ENCODE measurements at regions not wholly inside any gene's neighbourhood (a gene's known extent, or its start where the extent isn't known, plus 50 kb on each side); places are given as distances from the start of the nearest gene placed in this dataset.

- TF ChIP-seq CTCF (IDR thresholded peaks at IDR 0.05), result no peak
- no peak for TF ChIP-seq HOXA7 (CRISPR knock-in tag; IDR thresholded peaks at IDR 0.05)
- no peak for TF ChIP-seq FOSL2 (IDR thresholded peaks at IDR 0.05)
- TF ChIP-seq FOSL2 (CRISPR knock-in tag; IDR thresholded peaks at IDR 0.05), result no peak
- TF ChIP-seq NR3C1 (IDR thresholded peaks at IDR 0.05), result no peak
These were observed 144.9 kb downstream of the FOXG1 start (continued) for GRCh38 chr14:28911521-28911920.

GRCh38 chr14:28913056-28913455 is 146.5 kb downstream of the FOXG1 start:
- 3% methylated on average over 1 of the region's 1 CpG for WGBS (ENCODE audit: missing lambda C conversion rate)
- H3K4me2 ChIP-seq, result no peak overlapping the region
- POLR2A ChIA-PET, result no interaction called here
- H3K9me3 ChIP-seq, result no peaks in the 10 kb centered on the region
- DNase-seq (ENCODE audit: low read depth in 1 of 2, low spot score in 1 of 2) (no peak), FAIRE-seq (no peak), ATAC-seq (no peak)
- TF ChIP-seq POLR2A (IDR thresholded peaks at IDR 0.05; ENCODE audit: low read length) (no peak), REST (IDR thresholded peaks at IDR 0.05) (no peak)
- no peaks in the 10 kb centered on the region for H3K4me1 ChIP-seq
- H3K4me3 ChIP-seq, result no peak overlapping the region
- H3K27ac ChIP-seq, result no peak overlapping the region
- CTCF ChIA-PET, result no interaction called here

- H3K4me2 ChIP-seq, result no peak overlapping the region
- no peaks in the 10 kb centered on the region for H3K4me1 ChIP-seq
- FAIRE-seq (peak; percentile 7), DNase-seq (ENCODE audit: low read depth in 1 of 2, low spot score in 1 of 2) (no peak), ATAC-seq (no peak)
- no peak overlapping the region for H3K27ac ChIP-seq
- CTCF ChIA-PET, result no interaction called here
- no peak overlapping the region for H3K4me3 ChIP-seq
- POLR2A ChIA-PET, result no interaction called here
- 2% methylated on average over 1 of the region's 1 CpG for WGBS (ENCODE audit: missing lambda C conversion rate)
- no peaks in the 10 kb centered on the region for H3K9me3 ChIP-seq
- no peak for TF ChIP-seq REST (IDR thresholded peaks at IDR 0.05)
- no peak for TF ChIP-seq CHD4 (IDR thresholded peaks at IDR 0.05; ENCODE audit: borderline replicate concordance)
- no peak for TF ChIP-seq SMC3 (IDR thresholded peaks at IDR 0.05)
- TF ChIP-seq RFX5 (IDR thresholded peaks at IDR 0.05), result no peak
- no peak for TF ChIP-seq CHD2 (IDR thresholded peaks at IDR 0.05; ENCODE audit: low read length, partially characterized antibody)
- no peak for TF ChIP-seq HEYL (CRISPR knock-in tag; IDR thresholded peaks at IDR 0.05)
- TF ChIP-seq ZSCAN20 (CRISPR knock-in tag; IDR thresholded peaks at IDR 0.05), result no peak
- no peak for TF ChIP-seq HES2 (IDR thresholded peaks at IDR 0.05)
- no peak for TF ChIP-seq FOSL2 (IDR thresholded peaks at IDR 0.05)
- no peak for TF ChIP-seq FOSL2 (CRISPR knock-in tag; IDR thresholded peaks at IDR 0.05)
- TF ChIP-seq RNF2 (IDR thresholded peaks at IDR 0.05; ENCODE audit: borderline replicate concordance, low read depth), result no peak
- TF ChIP-seq GATA3 (IDR thresholded peaks at IDR 0.05; ENCODE audit: borderline replicate concordance), result no peak
- TF ChIP-seq POLR2A (IDR thresholded peaks at IDR 0.05; ENCODE audit: low read length), result no peak
- no peak for TF ChIP-seq CBX8 (IDR thresholded peaks at IDR 0.05)
- TF ChIP-seq RAD21 (conservative IDR thresholded peaks at IDR 0.05 in 1 of 2, IDR thresholded peaks at IDR 0.05 in 1 of 2), result no peak
- TF ChIP-seq PBX3 (IDR thresholded peaks at IDR 0.05), result no peak
- no peak for TF ChIP-seq ELK1 (IDR thresholded peaks at IDR 0.05; ENCODE audit: low read depth, low read length)
- TF ChIP-seq SREBF2 (IDR thresholded peaks at IDR 0.05), result no peak
- TF ChIP-seq EHMT2 (IDR thresholded peaks at IDR 0.05; ENCODE audit: low read depth), result no peak
These were observed 159.5 kb downstream of the FOXG1 start for GRCh38 chr14:28926122-28926521.

Measured in A549 (cell line).